Panc1 (cell line): ENCODE measurements at regions not wholly inside any gene's neighbourhood (a gene's known extent, or its start where the extent isn't known, plus 50 kb on each side); places are given as distances from the start of the nearest gene placed in this dataset.

Source experiments
- ATAC-seq: fragments of 200-7000 bp; cut with Tn5 transposase; 2 replicates; pipeline ENCODE4 v1.9.1; 2020; ENCODE audit warnings: mild to moderate bottlenecking, moderate library complexity
- BruUV-seq: library from RNA; stranded (reverse); fragments of 400-500 nt; replicated peaks from 2 replicates; lab custom pipeline; 2021; lab: Mats Ljungman, UMichigan
- CTCF ChIA-PET: fragments of 300-600 bp; sonication (Branson Sonifier 250); formaldehyde crosslinking; loops from one replicate; lab custom pipeline; 2022; ENCODE audit warnings: antibody characterized with exemption; lab: Charles Lee
- POLR2A ChIA-PET: fragments of 300-600 bp; sonication (Branson Sonifier 250); formaldehyde crosslinking; loops from one replicate; lab custom pipeline; 2022; ENCODE audit warnings: antibody characterized with exemption; lab: Charles Lee
- DNase-seq: peaks from one replicate; pipeline ENCODE4 v3.0.0-alpha.2; 2010; ENCODE audit warnings: low read depth, low spot score
- H3K27ac ChIP-seq: 2 replicates; pipeline ENCODE4 v1.5.1; 2011; ENCODE audit warnings: mild to moderate bottlenecking, low read length, inconsistent platforms
- H3K27me3 ChIP-seq: fragments of 200-500 bp; sonication (Bioruptor generic); 2 replicates; pipeline ENCODE4 v1.6.0; 2014; ENCODE audit warnings: low read length, inconsistent platforms; ENCODE audit not compliant: control insufficient read depth, insufficient read depth
- H3K36me3 ChIP-seq: fragments of 200-500 bp; sonication (Bioruptor generic); 2 replicates; pipeline ENCODE4 v1.5.1; 2014; ENCODE audit warnings: inconsistent platforms, mild to moderate bottlenecking, low read length, moderate library complexity; ENCODE audit not compliant: control insufficient read depth, insufficient read depth
- H3K4me1 ChIP-seq: 2 replicates; pipeline ENCODE4 v1.5.1; 2011; ENCODE audit warnings: inconsistent platforms, mild to moderate bottlenecking, low read length, moderate library complexity; ENCODE audit not compliant: control insufficient read depth, insufficient read depth
- H3K4me3 ChIP-seq, 2 experiments: 2 replicates each; pipeline ENCODE4 v1.5.1; 2011 to 2012; ENCODE audit warnings: low read depth in 2 of 2, low read length in 2 of 2, mild to moderate bottlenecking in 2 of 2, inconsistent platforms in 1 of 2, moderate library complexity in 1 of 2
- H3K9me3 ChIP-seq: fragments of 200-500 bp; sonication (Bioruptor generic); 2 replicates; pipeline ENCODE4 v1.5.1; 2014; ENCODE audit warnings: low read depth, mild to moderate bottlenecking, inconsistent platforms, low read length, moderate library complexity; ENCODE audit not compliant: control insufficient read depth, insufficient read depth
- POLR2AphosphoS5 ChIP-seq: IDR thresholded peaks from 2 replicates; pipeline ENCODE4 v1.6.1; 2012; ENCODE audit warnings: mild to moderate bottlenecking, low read depth, low read length, moderate library complexity
- SIN3A ChIP-seq: IDR thresholded peaks from 2 replicates; pipeline ENCODE4 v1.6.1; 2012; ENCODE audit warnings: low read depth, mild to moderate bottlenecking, low read length, moderate library complexity, borderline replicate concordance; ENCODE audit not compliant: insufficient read depth
- TCF7L2 ChIP-seq: IDR thresholded peaks from 2 replicates; pipeline ENCODE4 v1.6.1; 2011; ENCODE audit warnings: mild to moderate bottlenecking, low read depth, low read length, inconsistent platforms
- in situ Hi-C: cut with HindIII; loops from 2 replicates; pipeline ENCODE4 v1.10.0; 2016; ENCODE audit warnings: low sequenced_read_pairs, low pct_unique_long_range_greater_than_20kb
- intact Hi-C: fragments of 100-400 bp; cut with micrococcal nuclease; formaldehyde crosslinking; loops from one replicate; pipeline ENCODE4 v1.10.0; 2022; ENCODE audit not compliant: unreplicated experiment
- TF ChIP-seq, protein P1 (sequence below), 2 experiments: IDR thresholded peaks; 2 replicates each; pipeline ENCODE4 v1.6.1; 2011 to 2012; ENCODE audit warnings: low read depth in 2 of 2, control low read depth in 1 of 2, low read length in 1 of 2, mild to moderate bottlenecking in 1 of 2, moderate library complexity in 1 of 2; ENCODE audit not compliant: insufficient read depth in 1 of 2
- TF ChIP-seq, protein P2 (sequence below): fragments of 450-650 bp; IDR thresholded peaks from 2 replicates; pipeline ENCODE4 v1.5.1; 2017; ENCODE audit warnings: mild to moderate bottlenecking

DNA sequence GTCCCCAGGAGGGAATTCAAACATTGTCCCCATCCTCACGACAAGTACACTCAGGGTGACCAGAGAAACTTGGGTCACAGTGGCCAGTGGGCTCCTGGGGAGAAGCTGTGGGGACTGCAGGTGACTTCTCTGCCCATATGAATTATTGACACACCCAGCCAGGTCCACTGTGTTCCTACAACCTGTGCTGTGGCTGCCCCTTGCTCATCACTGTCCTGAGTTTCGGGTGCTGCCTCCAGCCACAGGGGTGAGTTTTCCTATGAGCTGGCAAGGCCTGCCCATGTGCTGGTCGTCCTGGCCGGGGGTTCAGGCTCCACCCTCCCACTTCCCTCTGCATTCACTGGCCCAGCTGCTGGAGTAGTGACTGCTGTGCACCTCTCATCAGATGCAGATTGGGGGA is 59.0 kb upstream of the RBFOX3 start:
- Histone ChIP-seq H3K27me3 (no peaks in the 10 kb centered on the region; the same call in 1 of the 2 replicates), H3K27ac (no peak overlapping the region), H3K4me1 (no peaks in the 10 kb centered on the region), H3K4me3 (no peak overlapping the region), H3K36me3 (no peaks in the 10 kb centered on the region), H3K9me3 (peaks cover 10% of the 10 kb centered on the region; the same call in 1 of the 2 replicates)
- no TSS peak for BruUV-seq
- no peak for ATAC-seq
- no peak for DNase-seq
- ChIA-PET POLR2A (no interaction called here), CTCF (no interaction called here)
- no peak for TF ChIP-seq SIN3A
- in situ Hi-C loops = loop anchor here (25.0 kb wide), 1 partner anchor 233 kb away; no protein-coding TSS in a partner anchor
- intact Hi-C loops = no loop called here

DNA sequence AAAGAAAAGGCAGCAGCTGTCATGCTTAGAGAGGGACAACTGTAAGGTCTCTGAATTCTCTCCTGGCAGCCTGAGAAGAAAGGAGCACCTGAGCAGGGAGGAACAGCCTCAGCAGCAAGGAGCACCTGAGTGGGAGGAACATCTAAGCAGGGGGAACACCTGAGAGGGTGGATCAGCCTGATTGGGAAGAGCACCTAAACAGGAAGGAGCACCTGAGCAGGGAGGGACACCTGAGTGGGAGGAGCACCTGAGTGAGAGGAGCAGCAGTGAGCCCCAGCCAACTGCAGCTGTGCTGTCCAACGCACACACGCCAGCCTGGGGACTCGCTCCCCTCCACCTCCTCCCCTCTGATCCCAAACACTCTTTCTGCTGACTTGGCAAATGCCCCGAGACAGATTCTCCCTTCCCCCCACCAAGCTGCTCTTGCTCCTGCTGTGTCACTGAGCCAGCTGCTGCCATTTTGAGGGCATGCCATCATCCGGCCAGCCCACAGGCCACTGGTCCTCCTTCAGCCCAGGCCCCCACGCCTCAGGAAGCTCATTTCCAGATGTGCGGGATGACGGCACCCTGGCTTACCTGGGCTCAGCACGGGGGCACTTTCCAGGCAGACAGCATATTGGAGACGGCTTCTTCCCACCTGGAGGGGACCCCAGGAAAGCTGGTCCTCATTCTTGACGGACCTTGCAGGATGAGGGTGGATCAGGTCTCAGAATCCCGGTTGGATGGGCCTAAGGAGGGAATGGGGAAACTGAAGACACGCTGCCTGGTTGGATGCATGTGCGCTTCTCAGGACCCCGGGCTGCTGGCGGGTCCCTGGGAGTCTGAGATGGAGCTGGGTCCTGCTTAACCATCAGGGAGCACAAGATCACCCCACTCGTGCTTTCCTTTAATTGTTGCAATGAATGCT is 57.7 kb upstream of the RBFOX3 start:
- H3K27me3 ChIP-seq = no peaks in the 10 kb centered on the region; the same call in 1 of the 2 replicates
- no TSS peak for BruUV-seq
- DNase-seq (no peak), ATAC-seq (no peak)
- H3K36me3 ChIP-seq = no peaks in the 10 kb centered on the region
- H3K27ac ChIP-seq = no peak overlapping the region
- H3K4me1 ChIP-seq = no peaks in the 10 kb centered on the region
- in situ Hi-C loops = loop anchor here (25.0 kb wide), 1 partner anchor 231 kb away; no protein-coding TSS in a partner anchor
- TF ChIP-seq SIN3A (no peak), TCF7L2 (no peak), POLR2AphosphoS5 (no peak)
- TF ChIP-seq, protein P1, sequence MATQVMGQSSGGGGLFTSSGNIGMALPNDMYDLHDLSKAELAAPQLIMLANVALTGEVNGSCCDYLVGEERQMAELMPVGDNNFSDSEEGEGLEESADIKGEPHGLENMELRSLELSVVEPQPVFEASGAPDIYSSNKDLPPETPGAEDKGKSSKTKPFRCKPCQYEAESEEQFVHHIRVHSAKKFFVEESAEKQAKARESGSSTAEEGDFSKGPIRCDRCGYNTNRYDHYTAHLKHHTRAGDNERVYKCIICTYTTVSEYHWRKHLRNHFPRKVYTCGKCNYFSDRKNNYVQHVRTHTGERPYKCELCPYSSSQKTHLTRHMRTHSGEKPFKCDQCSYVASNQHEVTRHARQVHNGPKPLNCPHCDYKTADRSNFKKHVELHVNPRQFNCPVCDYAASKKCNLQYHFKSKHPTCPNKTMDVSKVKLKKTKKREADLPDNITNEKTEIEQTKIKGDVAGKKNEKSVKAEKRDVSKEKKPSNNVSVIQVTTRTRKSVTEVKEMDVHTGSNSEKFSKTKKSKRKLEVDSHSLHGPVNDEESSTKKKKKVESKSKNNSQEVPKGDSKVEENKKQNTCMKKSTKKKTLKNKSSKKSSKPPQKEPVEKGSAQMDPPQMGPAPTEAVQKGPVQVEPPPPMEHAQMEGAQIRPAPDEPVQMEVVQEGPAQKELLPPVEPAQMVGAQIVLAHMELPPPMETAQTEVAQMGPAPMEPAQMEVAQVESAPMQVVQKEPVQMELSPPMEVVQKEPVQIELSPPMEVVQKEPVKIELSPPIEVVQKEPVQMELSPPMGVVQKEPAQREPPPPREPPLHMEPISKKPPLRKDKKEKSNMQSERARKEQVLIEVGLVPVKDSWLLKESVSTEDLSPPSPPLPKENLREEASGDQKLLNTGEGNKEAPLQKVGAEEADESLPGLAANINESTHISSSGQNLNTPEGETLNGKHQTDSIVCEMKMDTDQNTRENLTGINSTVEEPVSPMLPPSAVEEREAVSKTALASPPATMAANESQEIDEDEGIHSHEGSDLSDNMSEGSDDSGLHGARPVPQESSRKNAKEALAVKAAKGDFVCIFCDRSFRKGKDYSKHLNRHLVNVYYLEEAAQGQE (IDR thresholded peaks at IDR 0.05; ENCODE audit: insufficient read depth in 1 of 2, low read depth in 2 of 2, low read length in 1 of 2) = no peak
- TF ChIP-seq, protein P2, sequence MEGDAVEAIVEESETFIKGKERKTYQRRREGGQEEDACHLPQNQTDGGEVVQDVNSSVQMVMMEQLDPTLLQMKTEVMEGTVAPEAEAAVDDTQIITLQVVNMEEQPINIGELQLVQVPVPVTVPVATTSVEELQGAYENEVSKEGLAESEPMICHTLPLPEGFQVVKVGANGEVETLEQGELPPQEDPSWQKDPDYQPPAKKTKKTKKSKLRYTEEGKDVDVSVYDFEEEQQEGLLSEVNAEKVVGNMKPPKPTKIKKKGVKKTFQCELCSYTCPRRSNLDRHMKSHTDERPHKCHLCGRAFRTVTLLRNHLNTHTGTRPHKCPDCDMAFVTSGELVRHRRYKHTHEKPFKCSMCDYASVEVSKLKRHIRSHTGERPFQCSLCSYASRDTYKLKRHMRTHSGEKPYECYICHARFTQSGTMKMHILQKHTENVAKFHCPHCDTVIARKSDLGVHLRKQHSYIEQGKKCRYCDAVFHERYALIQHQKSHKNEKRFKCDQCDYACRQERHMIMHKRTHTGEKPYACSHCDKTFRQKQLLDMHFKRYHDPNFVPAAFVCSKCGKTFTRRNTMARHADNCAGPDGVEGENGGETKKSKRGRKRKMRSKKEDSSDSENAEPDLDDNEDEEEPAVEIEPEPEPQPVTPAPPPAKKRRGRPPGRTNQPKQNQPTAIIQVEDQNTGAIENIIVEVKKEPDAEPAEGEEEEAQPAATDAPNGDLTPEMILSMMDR = no peak
- POLR2A ChIA-PET = interaction anchor here (0.6 kb wide), 1 partner anchor 103 kb away, joined by 7 read pairs; no protein-coding TSS in a partner anchor
- H3K9me3 ChIP-seq = peaks cover 6% of the 10 kb centered on the region; the same call in 1 of the 2 replicates
- no peak overlapping the region for H3K4me3 ChIP-seq
- intact Hi-C loops = no loop called here
- CTCF ChIA-PET = interaction anchor here (0.7 kb wide), 1 partner anchor 32 kb away, joined by 3 read pairs; no protein-coding TSS in a partner anchor
